Stomach (tissue), 4 donors: ENCODE measurements at regions not wholly inside any gene's neighbourhood (a gene's known extent, or its start where the extent isn't known, plus 50 kb on each side); places are given as distances from the start of the nearest gene placed in this dataset.

ENCODE experiments used
- CTCF ChIP-seq, 7 experiments: fragments of 450-650 bp in 4 of 7; fragments of 200-600 bp in 3 of 7; sonication (generic) in 3 of 7; IDR thresholded peaks; one replicate each; pipeline ENCODE4 v1.5.1; 2016 to 2019; ENCODE audit warnings: antibody characterized with exemption in 7 of 7, control low read depth in 2 of 7, mild to moderate bottlenecking in 1 of 7
- POLR2A ChIP-seq, 4 donors: fragments of 450-650 bp; IDR thresholded peaks; one replicate each; pipeline ENCODE4 v1.6.1; 2016; ENCODE audit warnings: antibody characterized with exemption in 4 of 4, control low read depth in 2 of 4, mild to moderate bottlenecking in 1 of 4, moderate library complexity in 1 of 4

GRCh38 chr15:23793191-23793680 is 106.1 kb upstream of the NDN start:
- TF ChIP-seq CTCF (IDR thresholded peaks at IDR 0.05) (no peak), POLR2A (IDR thresholded peaks at IDR 0.05) (no peak)
